ENCODE measurements at regions not wholly inside any gene's neighbourhood (a gene's known extent, or its start where the extent isn't known, plus 50 kb on each side); places are given as distances from the start of the nearest gene placed in this dataset.

GRCh38 chr9:78821126-78821822 is 524.3 kb downstream of the PSAT1 start:
- TF ChIP-seq POLR2AphosphoS5 (IDR thresholded peaks at IDR 0.05; ENCODE audit: insufficient read depth, low read depth, low read length) (no peak), CTCF (IDR thresholded peaks at IDR 0.05; ENCODE audit: extremely low read depth in 1 of 2, insufficient read depth in 1 of 2, low read depth in 1 of 2, low read length in 2 of 2) (peak; percentile 49 to 52), POLR2A (IDR thresholded peaks at IDR 0.05; ENCODE audit: low read depth, low read length) (no peak), EZH2 (IDR thresholded peaks at IDR 0.05; ENCODE audit: borderline replicate concordance, low read depth, low read length, severe bottlenecking) (no peak), MYC (IDR thresholded peaks at IDR 0.05; ENCODE audit: low read depth, low read length) (no peak), FOS (IDR thresholded peaks at IDR 0.05; ENCODE audit: borderline replicate concordance, insufficient read depth, low read length) (no peak), MAX (IDR thresholded peaks at IDR 0.05; ENCODE audit: insufficient read depth, insufficient read length) (no peak), GATA2 (IDR thresholded peaks at IDR 0.05; ENCODE audit: insufficient read depth, insufficient read length, low read depth, low read length) (no peak), JUN (IDR thresholded peaks at IDR 0.05; ENCODE audit: borderline replicate concordance, insufficient read depth, insufficient read length, low read depth) (no peak)
